ENCODE measurements at regions not wholly inside any gene's neighbourhood (a gene's known extent, or its start where the extent isn't known, plus 50 kb on each side); places are given as distances from the start of the nearest gene placed in this dataset.

- TF ChIP-seq USF1 (IDR thresholded peaks at IDR 0.05): no peak
- no peak for TF ChIP-seq RAD21 (IDR thresholded peaks at IDR 0.05; ENCODE audit: low read depth)
- no peak for TF ChIP-seq REST (IDR thresholded peaks at IDR 0.05; ENCODE audit: low read depth)
- TF ChIP-seq CEBPB (IDR thresholded peaks at IDR 0.05): no peak
- no peak for TF ChIP-seq NFIC (IDR thresholded peaks at IDR 0.05)
- no peak for TF ChIP-seq MAX (IDR thresholded peaks at IDR 0.05)
- no peak for TF ChIP-seq FOXM1 (IDR thresholded peaks at IDR 0.05; ENCODE audit: borderline replicate concordance, low read depth)
- TF ChIP-seq TEAD4 (IDR thresholded peaks at IDR 0.05): no peak
- TF ChIP-seq TAF1 (IDR thresholded peaks at IDR 0.05; ENCODE audit: low read depth): no peak
- no peak for TF ChIP-seq ZBTB7A (IDR thresholded peaks at IDR 0.05; ENCODE audit: low read depth)
- TF ChIP-seq YY1 (IDR thresholded peaks at IDR 0.05; ENCODE audit: low read depth): no peak
- no peak for TF ChIP-seq EP300 (IDR thresholded peaks at IDR 0.05; ENCODE audit: borderline replicate concordance)
- TF ChIP-seq TCF12 (IDR thresholded peaks at IDR 0.05; ENCODE audit: low read depth): no peak
- TF ChIP-seq CREB1 (IDR thresholded peaks at IDR 0.05; ENCODE audit: low read depth): no peak
Measured at GRCh38 chr1:98490099-98490498, 171.4 kb upstream of the SNX7 start.

GRCh38 chr1:98487620-98488019, 173.9 kb upstream of the SNX7 start:
- TF ChIP-seq CREB1 (IDR thresholded peaks at IDR 0.05; ENCODE audit: low read depth): no peak
- no peak for TF ChIP-seq FOXM1 (IDR thresholded peaks at IDR 0.05; ENCODE audit: borderline replicate concordance, low read depth)
- no peak for TF ChIP-seq TEAD4 (IDR thresholded peaks at IDR 0.05)
- TF ChIP-seq TAF1 (IDR thresholded peaks at IDR 0.05; ENCODE audit: low read depth): no peak

GRCh38 chr1:98482611-98483010, 178.9 kb upstream of the SNX7 start:
- TF ChIP-seq ZBTB7A (IDR thresholded peaks at IDR 0.05; ENCODE audit: low read depth): no peak
- TF ChIP-seq USF1 (IDR thresholded peaks at IDR 0.05): no peak
- TF ChIP-seq YY1 (IDR thresholded peaks at IDR 0.05; ENCODE audit: low read depth): no peak
- no peak for TF ChIP-seq EGR1 (IDR thresholded peaks at IDR 0.05)
- TF ChIP-seq EP300 (IDR thresholded peaks at IDR 0.05; ENCODE audit: borderline replicate concordance): no peak
- no peak for TF ChIP-seq TCF12 (IDR thresholded peaks at IDR 0.05; ENCODE audit: low read depth)
- TF ChIP-seq TEAD4 (IDR thresholded peaks at IDR 0.05): no peak
- no peak for TF ChIP-seq REST (IDR thresholded peaks at IDR 0.05; ENCODE audit: low read depth)
- no peak for TF ChIP-seq MAX (IDR thresholded peaks at IDR 0.05)

GRCh38 chr1:98480271-98480670, 181.2 kb upstream of the SNX7 start:
- TF ChIP-seq CEBPB (IDR thresholded peaks at IDR 0.05) (no peak), TAF1 (IDR thresholded peaks at IDR 0.05; ENCODE audit: low read depth) (no peak), MAX (IDR thresholded peaks at IDR 0.05) (no peak), RAD21 (IDR thresholded peaks at IDR 0.05; ENCODE audit: low read depth) (no peak), FOXM1 (IDR thresholded peaks at IDR 0.05; ENCODE audit: borderline replicate concordance, low read depth) (no peak)

- TF ChIP-seq YY1 (IDR thresholded peaks at IDR 0.05; ENCODE audit: low read depth) (no peak), EP300 (IDR thresholded peaks at IDR 0.05; ENCODE audit: borderline replicate concordance) (no peak), EGR1 (IDR thresholded peaks at IDR 0.05) (no peak), CREB1 (IDR thresholded peaks at IDR 0.05; ENCODE audit: low read depth) (no peak)
Measured at GRCh38 chr1:98478121-98478520, 183.4 kb upstream of the SNX7 start.

- TF ChIP-seq TEAD4 (IDR thresholded peaks at IDR 0.05) (no peak), MAX (IDR thresholded peaks at IDR 0.05) (no peak), EP300 (IDR thresholded peaks at IDR 0.05; ENCODE audit: borderline replicate concordance) (no peak), EGR1 (IDR thresholded peaks at IDR 0.05) (no peak), YY1 (IDR thresholded peaks at IDR 0.05; ENCODE audit: low read depth) (no peak), TCF12 (IDR thresholded peaks at IDR 0.05; ENCODE audit: low read depth) (no peak)
Measured at GRCh38 chr1:98472878-98473277, 188.6 kb upstream of the SNX7 start.

Measured in Ishikawa (cell line).